K562 (cell line): ENCODE measurements at regions not wholly inside any gene's neighbourhood (a gene's known extent, or its start where the extent isn't known, plus 50 kb on each side); places are given as distances from the start of the nearest gene placed in this dataset.

Experiments
- ATAC-seq: fragments of 200-7000 bp; cut with Tn5 transposase; 3 replicates; pipeline ENCODE4 v1.9.1; 2020; ENCODE audit warnings: moderate library complexity
- BruUV-seq: library from RNA; stranded (reverse); fragments of 400-500 nt; replicated peaks from 2 replicates; lab custom pipeline; 2021; lab: Mats Ljungman, UMichigan
- CTCF ChIA-PET: fragments of 300-600 bp; formaldehyde crosslinking; extraction: SDS; loops from one replicate; lab custom pipeline; 2021; ENCODE audit warnings: low intra/inter-chr PET ratio; lab: Yijun Ruan, JAX
- POLR2A ChIA-PET: fragments of 300-600, 350-650 bp; sonication (Branson Sonifier 250); formaldehyde crosslinking; extraction: SDS; loops from one replicate; lab custom pipeline; 2021; ENCODE audit warnings: antibody characterized with exemption, inconsistent platforms; lab: Yijun Ruan, JAX
- DNase-seq, 4 experiments: peaks; one replicate each; pipeline versions ENCODE4 v3.0.0 to v3.0.0-alpha.2; 2011 to 2018; ENCODE audit warnings: low spot score in 3 of 4, mixed read lengths in 3 of 4; ENCODE audit errors: extremely low read depth in 1 of 4
- FAIRE-seq: peaks from 2 replicates; lab custom pipeline; 2011; peaks lifted over from hg19 to GRCh38; lab: Jason Lieb, UNC
- H2AFZ ChIP-seq: 2 replicates; pipeline ENCODE4 v1.6.0; 2011; ENCODE audit warnings: low read depth, low read length, control low read depth, inconsistent platforms
- H3K27ac ChIP-seq: fragments of 200-600 bp; 3 replicates; pipeline ENCODE4 v1.8.0; 2011; ENCODE audit warnings: low read depth, mild to moderate bottlenecking, control low read depth, inconsistent platforms, low read length, moderate library complexity, mixed read lengths; ENCODE audit errors: extremely low read depth
- H3K27me3 ChIP-seq, 2 experiments: fragments of 300-600 bp in 1 of 2; 2 replicates in 1 of 2; 3 replicates in 1 of 2; pipeline versions ENCODE4 v1.6.0 to v1.8.0; 2011; ENCODE audit warnings: inconsistent platforms in 2 of 2, low read length in 2 of 2, mild to moderate bottlenecking in 1 of 2, mixed read lengths in 1 of 2, moderate library complexity in 1 of 2; ENCODE audit not compliant: control insufficient read depth in 2 of 2, insufficient read depth in 2 of 2
- H3K36me3 ChIP-seq: fragments of 300-600 bp; 3 replicates; pipeline ENCODE4 v1.8.0; 2011; ENCODE audit warnings: mild to moderate bottlenecking, low read length, inconsistent platforms; ENCODE audit not compliant: control insufficient read depth, insufficient read depth
- H3K4me1 ChIP-seq, 2 experiments: fragments of 200-600 bp in 1 of 2; replicated peaks in 1 of 2; 2 replicates in 1 of 2; 3 replicates in 1 of 2; pipeline versions ENCODE4 v1.5.1 to v1.8.0; 2011; ENCODE audit warnings: inconsistent platforms in 2 of 2, low read length in 2 of 2, mild to moderate bottlenecking in 1 of 2, mixed read lengths in 1 of 2, moderate library complexity in 1 of 2; ENCODE audit not compliant: control insufficient read depth in 2 of 2, insufficient read depth in 2 of 2
- H3K4me2 ChIP-seq: 2 replicates; pipeline ENCODE4 v1.6.1; 2011; ENCODE audit warnings: low read length, control low read depth, inconsistent platforms, mixed read lengths; ENCODE audit not compliant: insufficient read depth
- H3K4me3 ChIP-seq: fragments of 200-600 bp; sonication (generic), shearing (Covaris generic); 2 replicates; pipeline ENCODE4 v1.5.1; 2016; ENCODE audit warnings: control low read depth, inconsistent platforms
- H3K79me2 ChIP-seq: fragments of 200-600 bp; 3 replicates; pipeline ENCODE4 v1.8.0; 2011; ENCODE audit warnings: low read length, inconsistent platforms; ENCODE audit not compliant: control insufficient read depth, insufficient read depth
- H3K9ac ChIP-seq, 2 experiments: 2 replicates each; pipeline versions ENCODE4 v1.6.0 to v1.6.1; 2011; ENCODE audit warnings: low read depth in 2 of 2, low read length in 2 of 2, control low read depth in 1 of 2, inconsistent platforms in 1 of 2, mild to moderate bottlenecking in 1 of 2, mixed read lengths in 1 of 2; ENCODE audit not compliant: insufficient read depth in 1 of 2
- H3K9me1 ChIP-seq: one replicate; pipeline ENCODE4 v1.6.0; 2011; ENCODE audit warnings: inconsistent platforms, mild to moderate bottlenecking, low read length, moderate library complexity; ENCODE audit not compliant: control insufficient read depth, insufficient read depth
- H3K9me3 ChIP-seq: replicated peaks from 2 replicates; pipeline ENCODE4 v1.5.1; 2011; ENCODE audit warnings: low read depth, low read length, inconsistent platforms; ENCODE audit not compliant: control insufficient read depth, insufficient read depth
- H4K20me1 ChIP-seq: replicated peaks from 2 replicates; pipeline ENCODE4 v1.6.1; 2011; ENCODE audit warnings: low read length, inconsistent platforms, mixed read lengths; ENCODE audit not compliant: control insufficient read depth, insufficient read depth
- ASH1L ChIP-seq: fragments of 450-650 bp; IDR thresholded peaks from 2 replicates; pipeline ENCODE4 v1.6.1; 2018; ENCODE audit warnings: borderline replicate concordance, mild to moderate bottlenecking, low read depth; ENCODE audit not compliant: partially characterized antibody
- CBX5 ChIP-seq: IDR thresholded peaks from 2 replicates; pipeline ENCODE4 v1.6.1; 2014; ENCODE audit warnings: low read depth, borderline replicate concordance
- DIDO1 ChIP-seq: fragments of 450-650 bp; IDR thresholded peaks from 2 replicates; pipeline ENCODE4 v1.6.1; 2016; ENCODE audit warnings: low read depth, missing biosample characterization, missing genetic modification characterization
- HMG20B ChIP-seq: fragments of 250-450 bp; sonication (Bioruptor Pico); IDR thresholded peaks from 2 replicates; pipeline ENCODE4 v1.5.0; 2021; ENCODE audit warnings: mild to moderate bottlenecking
- MAFF ChIP-seq: IDR thresholded peaks from 2 replicates; pipeline ENCODE4 v1.6.1; 2012; ENCODE audit warnings: low read length, improper control_type of control experiment
- MAFG ChIP-seq: fragments of 450-650 bp; conservative IDR thresholded peaks from 2 replicates; pipeline ENCODE4 v1.6.1; 2016; ENCODE audit warnings: missing genetic modification characterization, missing compliant biosample characterization
- POU5F1 ChIP-seq: fragments of 150-350 bp; IDR thresholded peaks from 2 replicates; pipeline ENCODE4 v1.6.1; 2014; ENCODE audit warnings: borderline replicate concordance, low read length, low read depth, mild to moderate bottlenecking; ENCODE audit not compliant: partially characterized antibody
- RFX1 ChIP-seq: fragments of 450-650 bp; IDR thresholded peaks from 2 replicates; pipeline ENCODE4 v1.6.1; 2016; ENCODE audit warnings: mild to moderate bottlenecking, moderate library complexity
- ZNF143 ChIP-seq: sonication (generic); formaldehyde crosslinking; IDR thresholded peaks from 2 replicates; pipeline ENCODE4 v1.9.0; 2022; ENCODE audit warnings: mild to moderate bottlenecking, missing genetic modification reagents
- ZNF316 ChIP-seq: fragments of 450-650 bp; IDR thresholded peaks from 2 replicates; pipeline ENCODE4 v1.6.1; 2016
- WGBS: fragments of 100-300 bp; shearing (Covaris generic); methylation state at CpG from one replicate; pipeline ENCODE4 v1.1.6; 2016; ENCODE audit warnings: low coverage, mixed read lengths; ENCODE audit not compliant: insufficient coverage; ENCODE audit errors: missing lambda C conversion rate; 5-methylcytosine and 5-hydroxymethylcytosine counted together
- in situ Hi-C: fragments of 300-500 bp; cut with MboI; formaldehyde crosslinking; loops from 4 replicates; pipeline ENCODE4 v1.15.0; 2018; ENCODE audit warnings: inconsistent platforms, mixed read lengths
- intact Hi-C: fragments of 100-400 bp; cut with micrococcal nuclease; formaldehyde crosslinking; loops from 2 replicates; pipeline ENCODE4 v1.14.2; 2022
- TF ChIP-seq, protein P1 (sequence below), 2 experiments: fragments of 450-650 bp in 1 of 2; sonication (generic) in 1 of 2; formaldehyde crosslinking; conservative IDR thresholded peaks; 2 replicates each; pipeline versions ENCODE4 v1.4.0 to v1.8.1; 2020 to 2022; ENCODE audit warnings: mild to moderate bottlenecking in 1 of 2, missing genetic modification reagents in 1 of 2
- TF ChIP-seq, protein P2 (sequence below): fragments of 200-800 bp; sonication (Bioruptor generic); IDR thresholded peaks from 2 replicates; pipeline ENCODE4 v1.6.1; 2017; ENCODE audit warnings: missing genetic modification characterization, missing compliant biosample characterization

GRCh38 chr6:21297665-21298064, 295.9 kb upstream of the SOX4 start:
- H3K9me3 ChIP-seq = no peaks in the 10 kb centered on the region
- no peak overlapping the region for H3K4me3 ChIP-seq
- no peak for FAIRE-seq
- 5% methylated on average over 3 of the region's 3 CpGs for WGBS
- no peak overlapping the region for H3K27ac ChIP-seq
- no peak overlapping the region for H3K9ac ChIP-seq
- peaks cover 4 to 12% of the 10 kb centered on the region in 2 experiments; a peak in 2 of 5 replicates for H3K27me3 ChIP-seq
- H3K9me1 ChIP-seq = no peaks in the 10 kb centered on the region
- ATAC-seq = no peak
- ChIA-PET CTCF (no interaction called here), POLR2A (no interaction called here)
- DNase-seq = no peak
- no peaks in the 10 kb centered on the region for H3K36me3 ChIP-seq
- no TSS peak for BruUV-seq
- H3K4me2 ChIP-seq = no peak overlapping the region
- TF ChIP-seq RFX1 (peak; percentile 56), POU5F1 (no peak)
- in situ Hi-C loops (no loop called here), intact Hi-C loops (no loop called here)
- H3K79me2 ChIP-seq = no peaks in the 10 kb centered on the region
- H4K20me1 ChIP-seq = no peaks in the 10 kb centered on the region
- H3K4me1 ChIP-seq = no peaks in the 10 kb centered on the region
- H2AFZ ChIP-seq = no peak overlapping the region

GRCh38 chr6:21299216-21299615, 294.3 kb upstream of the SOX4 start:
- Histone ChIP-seq H3K36me3 (no peaks in the 10 kb centered on the region), H3K27ac (no peak overlapping the region), H3K9ac (no peak overlapping the region), H3K4me1 (no peaks in the 10 kb centered on the region), H3K4me3 (no peak overlapping the region), H3K9me3 (no peaks in the 10 kb centered on the region), H3K27me3 (peaks cover 4 to 12% of the 10 kb centered on the region in 2 experiments; a peak in 2 of 5 replicates), H3K79me2 (no peaks in the 10 kb centered on the region), H3K4me2 (no peak overlapping the region), H2AFZ (no peak overlapping the region), H3K9me1 (no peaks in the 10 kb centered on the region), H4K20me1 (no peaks in the 10 kb centered on the region)
- in situ Hi-C loops = no loop called here
- CTCF ChIA-PET = no interaction called here
- POLR2A ChIA-PET = no interaction called here
- DNase-seq (no peak), FAIRE-seq (no peak), ATAC-seq (no peak)
- TF ChIP-seq, protein P1, sequence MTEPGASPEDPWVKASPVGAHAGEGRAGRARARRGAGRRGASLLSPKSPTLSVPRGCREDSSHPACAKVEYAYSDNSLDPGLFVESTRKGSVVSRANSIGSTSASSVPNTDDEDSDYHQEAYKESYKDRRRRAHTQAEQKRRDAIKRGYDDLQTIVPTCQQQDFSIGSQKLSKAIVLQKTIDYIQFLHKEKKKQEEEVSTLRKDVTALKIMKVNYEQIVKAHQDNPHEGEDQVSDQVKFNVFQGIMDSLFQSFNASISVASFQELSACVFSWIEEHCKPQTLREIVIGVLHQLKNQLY (CRISPR knock-in tag; conservative IDR thresholded peaks at IDR 0.05) = no peak
- TF ChIP-seq ZNF316 (peak; percentile 55), HMG20B (CRISPR knock-in tag) (no peak), CBX5 (no peak), DIDO1 (tag) (no peak), MAFG (tag) (0 out of 2 replicates have a peak, but pooled peaks have one; percentile 10), ASH1L (no peak), MAFF (peak; percentile 24), ZNF143 (no peak)
- TF ChIP-seq, protein P2, sequence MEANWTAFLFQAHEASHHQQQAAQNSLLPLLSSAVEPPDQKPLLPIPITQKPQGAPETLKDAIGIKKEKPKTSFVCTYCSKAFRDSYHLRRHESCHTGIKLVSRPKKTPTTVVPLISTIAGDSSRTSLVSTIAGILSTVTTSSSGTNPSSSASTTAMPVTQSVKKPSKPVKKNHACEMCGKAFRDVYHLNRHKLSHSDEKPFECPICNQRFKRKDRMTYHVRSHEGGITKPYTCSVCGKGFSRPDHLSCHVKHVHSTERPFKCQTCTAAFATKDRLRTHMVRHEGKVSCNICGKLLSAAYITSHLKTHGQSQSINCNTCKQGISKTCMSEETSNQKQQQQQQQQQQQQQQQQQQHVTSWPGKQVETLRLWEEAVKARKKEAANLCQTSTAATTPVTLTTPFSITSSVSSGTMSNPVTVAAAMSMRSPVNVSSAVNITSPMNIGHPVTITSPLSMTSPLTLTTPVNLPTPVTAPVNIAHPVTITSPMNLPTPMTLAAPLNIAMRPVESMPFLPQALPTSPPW (CRISPR knock-in tag) = no peak
- 0% methylated on average over 2 of the region's 2 CpGs for WGBS
- intact Hi-C loops = no loop called here
- no TSS peak for BruUV-seq
